Endodermal cell (in vitro differentiated cells): ENCODE measurements at regions not wholly inside any gene's neighbourhood (a gene's known extent, or its start where the extent isn't known, plus 50 kb on each side); places are given as distances from the start of the nearest gene placed in this dataset.

ENCODE experiments used
- DNase-seq: peaks from one replicate; pipeline ENCODE4 v3.0.0-alpha.2; 2017
- H3K27ac ChIP-seq: 2 replicates; pipeline ENCODE4 v1.5.1; 2013; ENCODE audit warnings: mild to moderate bottlenecking, low read depth, low read length, moderate library complexity
- H3K27me3 ChIP-seq: 2 replicates; pipeline ENCODE4 v1.6.1; 2013; ENCODE audit warnings: mild to moderate bottlenecking, low read length, moderate library complexity; ENCODE audit not compliant: insufficient read depth, control insufficient read depth, poor library complexity, severe bottlenecking
- H3K36me3 ChIP-seq: 2 replicates; pipeline ENCODE4 v1.7.0; 2013; ENCODE audit warnings: mild to moderate bottlenecking, low read length, moderate library complexity; ENCODE audit not compliant: control insufficient read depth, insufficient read depth
- H3K4me1 ChIP-seq: one replicate; pipeline ENCODE4 v1.7.0; 2013; ENCODE audit warnings: low read length; ENCODE audit not compliant: control insufficient read depth, insufficient read depth
- H3K4me3 ChIP-seq: 2 replicates; pipeline ENCODE4 v1.5.1; 2013; ENCODE audit warnings: mild to moderate bottlenecking, low read length, moderate library complexity
- H3K9ac ChIP-seq: 2 replicates; pipeline ENCODE4 v1.6.1; 2013; ENCODE audit warnings: mild to moderate bottlenecking, low read length, moderate library complexity; ENCODE audit not compliant: poor library complexity, severe bottlenecking; ENCODE audit errors: extremely low read depth
- H3K9me3 ChIP-seq: 2 replicates; pipeline ENCODE4 v1.6.1; 2013; ENCODE audit warnings: mild to moderate bottlenecking, low read length, moderate library complexity; ENCODE audit not compliant: control insufficient read depth
- H3K27ac Mint-ChIP-seq: 2 replicates; pipeline ENCODE4 v1.8.0; 2020; ENCODE audit warnings: mixed read lengths
- H3K27me3 Mint-ChIP-seq: 2 replicates; pipeline ENCODE4 v1.8.0; 2021; ENCODE audit warnings: mild to moderate bottlenecking, mixed read lengths; ENCODE audit not compliant: insufficient read depth
- H3K36me3 Mint-ChIP-seq: 2 replicates; pipeline ENCODE4 v1.8.0; 2020; ENCODE audit warnings: low read depth, mixed read lengths
- H3K4me1 Mint-ChIP-seq: 2 replicates; pipeline ENCODE4 v1.8.0; 2020; ENCODE audit warnings: mixed read lengths
- H3K4me3 Mint-ChIP-seq: 2 replicates; pipeline ENCODE4 v1.8.0; 2020; ENCODE audit warnings: mild to moderate bottlenecking, moderate library complexity, mixed read lengths
- H3K9me3 Mint-ChIP-seq: 2 replicates; pipeline ENCODE4 v1.8.0; 2020; ENCODE audit warnings: mild to moderate bottlenecking, mixed read lengths
- WGBS, 2 experiments: methylation state at CpG; one replicate each; pipeline versions ENCODE4 v1.1.5 to v1.1.7; 2013; ENCODE audit warnings: missing lambda C conversion rate in 2 of 2, mixed read lengths in 1 of 2; ENCODE audit not compliant: insufficient coverage in 1 of 2, insufficient read length in 1 of 2; 5-methylcytosine and 5-hydroxymethylcytosine counted together
- TF ChIP-seq, protein P1 (sequence below): fragments of 200-600 bp; sonication (generic); conservative IDR thresholded peaks from 2 replicates; pipeline ENCODE4 v1.5.0; 2021; ENCODE audit warnings: antibody characterized with exemption, mild to moderate bottlenecking

DNA sequence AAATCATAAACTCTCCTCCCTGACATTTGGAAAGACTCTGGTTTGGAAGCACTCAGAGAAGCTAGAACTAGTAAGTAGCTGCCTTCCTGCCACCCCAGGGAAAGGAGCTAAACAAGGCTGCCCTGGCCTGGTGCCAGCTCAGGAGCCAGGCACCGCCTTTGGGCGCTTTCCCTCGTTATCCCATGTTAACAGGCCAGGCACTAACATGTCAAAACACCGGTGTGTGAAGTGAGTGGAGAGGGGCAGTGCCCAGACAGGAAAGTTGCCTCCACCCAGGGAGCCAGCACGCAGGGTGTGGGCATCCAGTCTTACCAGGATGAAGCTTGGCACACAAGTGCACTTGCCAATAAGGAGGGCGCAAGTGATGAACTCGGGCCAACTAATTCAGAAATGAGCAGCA, 346.8 kb downstream of the RRAGC start:
- H3K9me3 Mint-ChIP-seq, result no peaks in the 10 kb centered on the region
- peaks cover 38% of the 10 kb centered on the region for H3K4me1 Mint-ChIP-seq
- no peak overlapping the region for H3K27ac Mint-ChIP-seq
- no peak overlapping the region for H3K27ac ChIP-seq
- 82 to 94% methylated on average over 4 to 7 of the region's 7 CpGs for WGBS, 2 experiments
- no peak overlapping the region for H3K4me3 Mint-ChIP-seq
- DNase-seq, result no peak
- TF ChIP-seq, protein P1, sequence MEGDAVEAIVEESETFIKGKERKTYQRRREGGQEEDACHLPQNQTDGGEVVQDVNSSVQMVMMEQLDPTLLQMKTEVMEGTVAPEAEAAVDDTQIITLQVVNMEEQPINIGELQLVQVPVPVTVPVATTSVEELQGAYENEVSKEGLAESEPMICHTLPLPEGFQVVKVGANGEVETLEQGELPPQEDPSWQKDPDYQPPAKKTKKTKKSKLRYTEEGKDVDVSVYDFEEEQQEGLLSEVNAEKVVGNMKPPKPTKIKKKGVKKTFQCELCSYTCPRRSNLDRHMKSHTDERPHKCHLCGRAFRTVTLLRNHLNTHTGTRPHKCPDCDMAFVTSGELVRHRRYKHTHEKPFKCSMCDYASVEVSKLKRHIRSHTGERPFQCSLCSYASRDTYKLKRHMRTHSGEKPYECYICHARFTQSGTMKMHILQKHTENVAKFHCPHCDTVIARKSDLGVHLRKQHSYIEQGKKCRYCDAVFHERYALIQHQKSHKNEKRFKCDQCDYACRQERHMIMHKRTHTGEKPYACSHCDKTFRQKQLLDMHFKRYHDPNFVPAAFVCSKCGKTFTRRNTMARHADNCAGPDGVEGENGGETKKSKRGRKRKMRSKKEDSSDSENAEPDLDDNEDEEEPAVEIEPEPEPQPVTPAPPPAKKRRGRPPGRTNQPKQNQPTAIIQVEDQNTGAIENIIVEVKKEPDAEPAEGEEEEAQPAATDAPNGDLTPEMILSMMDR, result no peak
- H3K9me3 ChIP-seq, result no peaks in the 10 kb centered on the region
- no peak overlapping the region for H3K4me3 ChIP-seq
- H3K4me1 ChIP-seq, result peaks cover 6% of the 10 kb centered on the region
- no peaks in the 10 kb centered on the region for H3K36me3 ChIP-seq
- peaks cover 81% of the 10 kb centered on the region for H3K27me3 Mint-ChIP-seq
- no peak overlapping the region for H3K9ac ChIP-seq
- no peaks in the 10 kb centered on the region for H3K36me3 Mint-ChIP-seq
- peaks cover 89% of the 10 kb centered on the region for H3K27me3 ChIP-seq

DNA sequence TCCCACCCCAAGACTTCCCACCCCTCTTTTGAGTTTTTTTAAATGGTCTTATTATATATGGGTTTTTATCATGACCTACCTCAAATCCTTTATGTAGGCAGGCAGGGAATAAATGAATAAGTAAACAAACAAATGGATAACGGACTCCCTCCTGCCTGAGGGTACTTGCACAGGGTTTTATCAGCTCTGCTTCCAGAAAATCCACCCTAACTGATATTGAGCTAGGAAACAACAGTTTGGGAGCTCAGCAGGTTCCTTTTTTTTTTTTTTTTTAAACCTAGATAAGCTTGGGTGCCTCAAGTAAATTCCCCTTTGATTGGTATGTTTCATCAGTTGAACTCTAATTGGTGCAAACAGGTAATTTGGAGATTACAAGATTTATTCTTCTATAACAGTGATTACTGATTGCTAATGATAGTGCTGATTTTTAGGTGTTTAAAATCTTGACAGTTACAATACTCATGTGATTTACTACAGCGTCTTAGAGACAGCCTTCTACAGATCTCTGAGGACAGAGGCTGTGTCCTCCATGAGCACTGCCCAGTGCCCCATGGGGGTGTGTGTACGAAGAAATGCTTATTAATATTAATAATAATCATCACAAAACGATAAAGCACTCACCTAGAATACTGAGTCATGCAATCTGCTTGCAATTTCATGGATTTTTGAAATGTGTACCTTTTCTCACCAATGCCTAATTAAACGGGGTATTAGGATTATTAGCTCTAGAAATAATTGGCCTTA, 347.4 kb downstream of the RRAGC start:
- 70 to 81% methylated on average over 1 to 4 of the region's 5 CpGs for WGBS, 2 experiments
- Mint-ChIP-seq H3K9me3 (no peaks in the 10 kb centered on the region), H3K4me3 (no peak overlapping the region), H3K27me3 (peaks cover 80% of the 10 kb centered on the region), H3K4me1 (peaks cover 38% of the 10 kb centered on the region), H3K36me3 (no peaks in the 10 kb centered on the region), H3K27ac (no peak overlapping the region)
- H3K4me1 ChIP-seq, result peaks cover 6% of the 10 kb centered on the region
- TF ChIP-seq, protein P1, result no peak
- peaks cover 86% of the 10 kb centered on the region for H3K27me3 ChIP-seq
- no peaks in the 10 kb centered on the region for H3K36me3 ChIP-seq
- H3K9me3 ChIP-seq, result no peaks in the 10 kb centered on the region
- no peak for DNase-seq
- no peak overlapping the region for H3K27ac ChIP-seq
- no peak overlapping the region for H3K4me3 ChIP-seq
- no peak overlapping the region for H3K9ac ChIP-seq

DNA sequence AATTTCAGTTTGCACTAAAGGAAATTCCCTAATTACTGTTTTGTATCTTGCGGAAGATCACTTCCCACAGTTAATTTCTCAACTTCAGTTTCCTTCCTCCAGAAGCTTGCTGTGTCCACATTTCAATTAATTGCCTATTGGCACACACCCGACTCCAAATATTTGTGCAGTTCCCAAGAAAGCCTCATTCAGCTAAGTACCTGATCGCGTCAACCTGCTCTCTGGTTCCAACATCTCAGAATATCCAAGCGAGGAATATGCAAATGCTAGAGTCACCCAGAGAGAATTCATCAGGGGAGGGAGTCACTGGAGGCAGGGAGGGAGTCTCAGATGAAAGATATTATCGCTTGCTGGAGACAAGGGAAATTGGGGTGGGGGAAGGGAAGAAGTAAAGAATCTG, 351.3 kb downstream of the RRAGC start:
- Mint-ChIP-seq H3K36me3 (no peaks in the 10 kb centered on the region), H3K4me3 (no peak overlapping the region), H3K9me3 (no peaks in the 10 kb centered on the region), H3K4me1 (peaks cover 38% of the 10 kb centered on the region), H3K27ac (no peak overlapping the region), H3K27me3 (peaks cover 76% of the 10 kb centered on the region)
- Histone ChIP-seq H3K36me3 (no peaks in the 10 kb centered on the region), H3K4me3 (no peak overlapping the region), H3K4me1 (peaks cover 6% of the 10 kb centered on the region), H3K27ac (no peak overlapping the region), H3K9ac (no peak overlapping the region), H3K9me3 (no peaks in the 10 kb centered on the region), H3K27me3 (peaks cover 86% of the 10 kb centered on the region)
- no peak for DNase-seq
- TF ChIP-seq, protein P1, result no peak
- WGBS, 2 experiments, result 57 to 63% methylated on average over 6 of the region's 6 CpGs
